Uterus (tissue), 2 donors: ENCODE measurements at regions not wholly inside any gene's neighbourhood (a gene's known extent, or its start where the extent isn't known, plus 50 kb on each side); places are given as distances from the start of the nearest gene placed in this dataset.

ENCODE experiments used
- POLR2A ChIP-seq, 2 donors: fragments of 450-650 bp; IDR thresholded peaks; one replicate each; pipeline ENCODE4 v1.6.1; 2016; ENCODE audit warnings: antibody characterized with exemption in 2 of 2, mild to moderate bottlenecking in 1 of 2, moderate library complexity in 1 of 2
- TF ChIP-seq, protein P1 (sequence below), 4 experiments: fragments of 200-600 bp in 2 of 4; fragments of 450-650 bp in 2 of 4; sonication (generic) in 2 of 4; IDR thresholded peaks; one replicate each; pipeline ENCODE4 v1.5.1; 2016 to 2019; ENCODE audit warnings: antibody characterized with exemption in 4 of 4, mild to moderate bottlenecking in 2 of 4, moderate library complexity in 1 of 4

DNA sequence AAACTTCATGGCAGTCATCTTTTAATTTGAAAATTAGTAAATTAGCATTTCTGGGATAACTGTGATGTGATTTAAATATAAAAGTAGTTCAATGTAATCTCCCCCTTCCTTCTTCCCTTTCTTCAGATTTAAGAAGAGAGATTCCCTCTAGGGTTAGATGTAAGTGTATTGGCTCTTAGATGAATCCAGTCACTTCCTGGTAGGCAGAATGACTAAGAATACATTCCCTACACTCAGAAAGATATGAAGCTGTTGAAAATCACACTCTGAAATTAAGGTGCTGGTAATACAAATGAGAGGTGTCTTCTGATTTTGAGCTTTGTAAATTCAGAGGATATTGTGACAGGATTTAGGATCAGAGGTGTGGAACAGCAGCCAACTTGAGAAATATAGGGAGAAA, 71.6 kb downstream of the TDRD15 start:
- TF ChIP-seq, protein P1, sequence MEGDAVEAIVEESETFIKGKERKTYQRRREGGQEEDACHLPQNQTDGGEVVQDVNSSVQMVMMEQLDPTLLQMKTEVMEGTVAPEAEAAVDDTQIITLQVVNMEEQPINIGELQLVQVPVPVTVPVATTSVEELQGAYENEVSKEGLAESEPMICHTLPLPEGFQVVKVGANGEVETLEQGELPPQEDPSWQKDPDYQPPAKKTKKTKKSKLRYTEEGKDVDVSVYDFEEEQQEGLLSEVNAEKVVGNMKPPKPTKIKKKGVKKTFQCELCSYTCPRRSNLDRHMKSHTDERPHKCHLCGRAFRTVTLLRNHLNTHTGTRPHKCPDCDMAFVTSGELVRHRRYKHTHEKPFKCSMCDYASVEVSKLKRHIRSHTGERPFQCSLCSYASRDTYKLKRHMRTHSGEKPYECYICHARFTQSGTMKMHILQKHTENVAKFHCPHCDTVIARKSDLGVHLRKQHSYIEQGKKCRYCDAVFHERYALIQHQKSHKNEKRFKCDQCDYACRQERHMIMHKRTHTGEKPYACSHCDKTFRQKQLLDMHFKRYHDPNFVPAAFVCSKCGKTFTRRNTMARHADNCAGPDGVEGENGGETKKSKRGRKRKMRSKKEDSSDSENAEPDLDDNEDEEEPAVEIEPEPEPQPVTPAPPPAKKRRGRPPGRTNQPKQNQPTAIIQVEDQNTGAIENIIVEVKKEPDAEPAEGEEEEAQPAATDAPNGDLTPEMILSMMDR (IDR thresholded peaks at IDR 0.05): no peak
- no peak for TF ChIP-seq POLR2A (IDR thresholded peaks at IDR 0.05)
